Lower lobe of right lung (tissue), 2 donors: ENCODE measurements at regions not wholly inside any gene's neighbourhood (a gene's known extent, or its start where the extent isn't known, plus 50 kb on each side); places are given as distances from the start of the nearest gene placed in this dataset.

Experiments
- ATAC-seq, 2 donors: fragments of 200-7000 bp; cut with Tn5 transposase; one replicate each; pipeline ENCODE4 v1.9.1; 2020 to 2022; ENCODE audit warnings: mild to moderate bottlenecking in 2 of 2, moderate library complexity in 2 of 2
- DNase-seq: peaks from one replicate; pipeline ENCODE4 v3.0.0-alpha.2; 2020
- H3K27ac ChIP-seq: fragments of 200-600 bp; one replicate; pipeline ENCODE4 v1.8.0; 2022
- H3K27me3 ChIP-seq: fragments of 200-600 bp; one replicate; pipeline ENCODE4 v1.8.0; 2022; ENCODE audit warnings: low read depth
- H3K36me3 ChIP-seq: fragments of 200-600 bp; one replicate; pipeline ENCODE4 v1.8.0; 2022; ENCODE audit warnings: mild to moderate bottlenecking
- H3K4me1 ChIP-seq: fragments of 200-600 bp; one replicate; pipeline ENCODE4 v1.8.0; 2022
- H3K4me3 ChIP-seq: fragments of 200-600 bp; one replicate; pipeline ENCODE4 v1.8.0; 2022; ENCODE audit warnings: mild to moderate bottlenecking
- H3K9me3 ChIP-seq: fragments of 200-600 bp; one replicate; pipeline ENCODE4 v1.8.0; 2022
- CTCF ChIP-seq: fragments of 200-600 bp; IDR thresholded peaks from one replicate; pipeline ENCODE4 v1.8.0; 2022; ENCODE audit warnings: antibody characterized with exemption, mild to moderate bottlenecking
- intact Hi-C: fragments of 100-400 bp; cut with DNase I; formaldehyde crosslinking; loops from one replicate; pipeline ENCODE4 v1.11.0; 2022
- donor health status: DM: no; HTN: yes; CAD: no; lungs with severe emphysema.

- H3K36me3 ChIP-seq: no peaks in the 10 kb centered on the region
- no peak for ATAC-seq
- intact Hi-C loops: no loop called here
Measured at GRCh38 chr14:61106959-61107641, 126.1 kb downstream of the SLC38A6 start.

GRCh38 chr14:61106271-61106958 lies 125.4 kb downstream of the SLC38A6 start:
- H3K27ac ChIP-seq: no peak overlapping the region
- ATAC-seq: no peak
- DNase-seq: no peak
- no peaks in the 10 kb centered on the region for H3K36me3 ChIP-seq
- H3K4me3 ChIP-seq: no peak overlapping the region
- no peaks in the 10 kb centered on the region for H3K27me3 ChIP-seq
- TF ChIP-seq CTCF: no peak
- peaks cover 40% of the 10 kb centered on the region for H3K4me1 ChIP-seq
- H3K9me3 ChIP-seq: no peaks in the 10 kb centered on the region
- intact Hi-C loops: no loop called here

More at GRCh38 chr14:61106959-61107641, 126.1 kb downstream of the SLC38A6 start:
- TF ChIP-seq CTCF: peak; percentile 12
- no peak overlapping the region for H3K27ac ChIP-seq
- no peaks in the 10 kb centered on the region for H3K27me3 ChIP-seq
- H3K4me1 ChIP-seq: peaks cover 33% of the 10 kb centered on the region
- no peaks in the 10 kb centered on the region for H3K9me3 ChIP-seq
- no peak for DNase-seq
- no peak overlapping the region for H3K4me3 ChIP-seq

- Histone ChIP-seq H3K27me3 (no peaks in the 10 kb centered on the region), H3K36me3 (no peaks in the 10 kb centered on the region), H3K4me1 (peaks cover 44% of the 10 kb centered on the region), H3K9me3 (no peaks in the 10 kb centered on the region), H3K27ac (peak overlapping the region; percentile 56), H3K4me3 (no peak overlapping the region)
- intact Hi-C loops: no loop called here
- TF ChIP-seq CTCF: no peak
- DNase-seq (no peak), ATAC-seq (no peak)
Measured at GRCh38 chr14:61104358-61104757, 123.3 kb downstream of the SLC38A6 start.

- DNase-seq (no peak), ATAC-seq (peak; percentile 74 to 82)
- H3K4me1 ChIP-seq: peaks cover 44% of the 10 kb centered on the region
- H3K4me3 ChIP-seq: no peak overlapping the region
- intact Hi-C loops: no loop called here
- H3K27me3 ChIP-seq: no peaks in the 10 kb centered on the region
- peak overlapping the region; percentile 56 for H3K27ac ChIP-seq
- no peak for TF ChIP-seq CTCF
- H3K36me3 ChIP-seq: no peaks in the 10 kb centered on the region
- no peaks in the 10 kb centered on the region for H3K9me3 ChIP-seq
Measured at GRCh38 chr14:61103541-61104339, 122.7 kb downstream of the SLC38A6 start.

- no peak for DNase-seq
- no peak for TF ChIP-seq CTCF
- Histone ChIP-seq H3K9me3 (no peaks in the 10 kb centered on the region), H3K27me3 (no peaks in the 10 kb centered on the region), H3K36me3 (no peaks in the 10 kb centered on the region), H3K27ac (peak overlapping the region; percentile 56), H3K4me1 (peaks cover 39% of the 10 kb centered on the region), H3K4me3 (no peak overlapping the region)
- no peak for ATAC-seq
- intact Hi-C loops: no loop called here
Measured at GRCh38 chr14:61102549-61103466, 121.8 kb downstream of the SLC38A6 start.
